ENCODE measurements at regions not wholly inside any gene's neighbourhood (a gene's known extent, or its start where the extent isn't known, plus 50 kb on each side); places are given as distances from the start of the nearest gene placed in this dataset.

DNA sequence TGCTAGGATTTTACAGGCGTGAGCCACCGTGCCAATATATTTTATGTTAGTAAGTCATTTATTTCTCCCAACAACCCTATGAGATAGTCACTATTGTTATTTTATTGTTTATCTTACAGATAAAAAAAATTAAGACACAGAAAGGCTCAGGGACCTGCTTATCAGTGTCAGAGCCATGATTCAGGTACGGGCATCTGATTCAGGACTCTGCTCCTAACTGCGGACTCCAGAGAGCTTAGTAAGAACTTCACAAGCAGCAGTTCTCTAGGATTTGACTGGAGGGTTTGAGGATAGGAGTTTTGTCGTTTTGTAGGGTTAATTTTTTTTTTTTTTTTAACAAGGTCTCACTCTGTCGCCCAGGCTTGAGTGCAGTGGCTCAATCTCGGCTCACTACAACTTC, 174.2 kb downstream of the BCL11A start:
- H4K20me1 ChIP-seq (ENCODE audit: insufficient read depth, low read length): no peaks in the 10 kb centered on the region
- H3K4me1 ChIP-seq (ENCODE audit: insufficient read depth, low read length, severe bottlenecking): no peaks in the 10 kb centered on the region
- no peaks in the 10 kb centered on the region for H3K27me3 ChIP-seq (ENCODE audit: insufficient read depth, low read length)
- no peaks in the 10 kb centered on the region for H3K9me3 ChIP-seq (ENCODE audit: low read length)
- H3K79me2 ChIP-seq (ENCODE audit: insufficient read depth, low read length): no peaks in the 10 kb centered on the region
- H3K4me2 ChIP-seq (ENCODE audit: low read length): no peak overlapping the region
- H3K27ac ChIP-seq (ENCODE audit: low read depth, low read length, poor library complexity, severe bottlenecking): no peak overlapping the region
- no peaks in the 10 kb centered on the region for H3K36me3 ChIP-seq (ENCODE audit: insufficient read depth, low read length)
- H3K4me3 ChIP-seq (ENCODE audit: low read depth, low read length, poor library complexity, severe bottlenecking): no peak overlapping the region
- H3F3A ChIP-seq (ENCODE audit: insufficient read depth, low read length): no peaks in the 10 kb centered on the region
- no peak overlapping the region for H2AFZ ChIP-seq (ENCODE audit: low read length)
- H3K9me2 ChIP-seq (ENCODE audit: low read depth, low read length): no peaks in the 10 kb centered on the region
- TF ChIP-seq, protein P1, sequence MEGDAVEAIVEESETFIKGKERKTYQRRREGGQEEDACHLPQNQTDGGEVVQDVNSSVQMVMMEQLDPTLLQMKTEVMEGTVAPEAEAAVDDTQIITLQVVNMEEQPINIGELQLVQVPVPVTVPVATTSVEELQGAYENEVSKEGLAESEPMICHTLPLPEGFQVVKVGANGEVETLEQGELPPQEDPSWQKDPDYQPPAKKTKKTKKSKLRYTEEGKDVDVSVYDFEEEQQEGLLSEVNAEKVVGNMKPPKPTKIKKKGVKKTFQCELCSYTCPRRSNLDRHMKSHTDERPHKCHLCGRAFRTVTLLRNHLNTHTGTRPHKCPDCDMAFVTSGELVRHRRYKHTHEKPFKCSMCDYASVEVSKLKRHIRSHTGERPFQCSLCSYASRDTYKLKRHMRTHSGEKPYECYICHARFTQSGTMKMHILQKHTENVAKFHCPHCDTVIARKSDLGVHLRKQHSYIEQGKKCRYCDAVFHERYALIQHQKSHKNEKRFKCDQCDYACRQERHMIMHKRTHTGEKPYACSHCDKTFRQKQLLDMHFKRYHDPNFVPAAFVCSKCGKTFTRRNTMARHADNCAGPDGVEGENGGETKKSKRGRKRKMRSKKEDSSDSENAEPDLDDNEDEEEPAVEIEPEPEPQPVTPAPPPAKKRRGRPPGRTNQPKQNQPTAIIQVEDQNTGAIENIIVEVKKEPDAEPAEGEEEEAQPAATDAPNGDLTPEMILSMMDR (IDR thresholded peaks at IDR 0.05; ENCODE audit: low read length): no peak
- TF ChIP-seq EZH2 (IDR thresholded peaks at IDR 0.05; ENCODE audit: borderline replicate concordance, low read length): no peak
- H3K9ac ChIP-seq (ENCODE audit: low read length): no peak overlapping the region

DNA sequence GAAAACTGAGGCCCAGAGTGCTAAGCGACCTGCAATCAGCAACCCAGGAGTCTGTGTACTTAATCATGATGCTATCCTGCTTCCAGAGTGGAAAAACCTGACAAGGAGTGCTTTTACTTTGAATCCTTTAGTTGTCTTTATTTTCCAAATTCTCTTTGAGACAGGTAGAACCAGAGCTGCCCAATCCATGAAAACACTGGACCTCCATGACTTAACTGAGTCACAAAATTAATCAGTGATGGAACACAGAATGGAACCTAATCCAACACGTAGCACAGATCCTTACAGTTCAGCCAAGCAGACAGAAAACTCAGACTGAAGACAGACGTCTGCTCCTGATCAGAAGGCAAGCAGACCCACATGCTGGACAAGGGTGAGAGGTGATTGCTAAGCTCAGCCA, 175.6 kb downstream of the BCL11A start:
- Histone ChIP-seq H2AFZ (ENCODE audit: low read length) (no peak overlapping the region), H4K20me1 (ENCODE audit: insufficient read depth, low read length) (no peaks in the 10 kb centered on the region), H3K27ac (ENCODE audit: low read depth, low read length, poor library complexity, severe bottlenecking) (no peak overlapping the region), H3K36me3 (ENCODE audit: insufficient read depth, low read length) (no peaks in the 10 kb centered on the region), H3K4me1 (ENCODE audit: insufficient read depth, low read length, severe bottlenecking) (no peaks in the 10 kb centered on the region), H3K79me2 (ENCODE audit: insufficient read depth, low read length) (no peaks in the 10 kb centered on the region), H3K27me3 (ENCODE audit: insufficient read depth, low read length) (no peaks in the 10 kb centered on the region), H3F3A (ENCODE audit: insufficient read depth, low read length) (no peaks in the 10 kb centered on the region), H3K9me2 (ENCODE audit: low read depth, low read length) (no peaks in the 10 kb centered on the region), H3K4me3 (ENCODE audit: low read depth, low read length, poor library complexity, severe bottlenecking) (no peak overlapping the region), H3K4me2 (ENCODE audit: low read length) (no peak overlapping the region), H3K9ac (ENCODE audit: low read length) (no peak overlapping the region), H3K9me3 (ENCODE audit: low read length) (no peaks in the 10 kb centered on the region)
- TF ChIP-seq, protein P1 (IDR thresholded peaks at IDR 0.05; ENCODE audit: low read length): no peak
- TF ChIP-seq EZH2 (IDR thresholded peaks at IDR 0.05; ENCODE audit: borderline replicate concordance, low read length): no peak

DNA sequence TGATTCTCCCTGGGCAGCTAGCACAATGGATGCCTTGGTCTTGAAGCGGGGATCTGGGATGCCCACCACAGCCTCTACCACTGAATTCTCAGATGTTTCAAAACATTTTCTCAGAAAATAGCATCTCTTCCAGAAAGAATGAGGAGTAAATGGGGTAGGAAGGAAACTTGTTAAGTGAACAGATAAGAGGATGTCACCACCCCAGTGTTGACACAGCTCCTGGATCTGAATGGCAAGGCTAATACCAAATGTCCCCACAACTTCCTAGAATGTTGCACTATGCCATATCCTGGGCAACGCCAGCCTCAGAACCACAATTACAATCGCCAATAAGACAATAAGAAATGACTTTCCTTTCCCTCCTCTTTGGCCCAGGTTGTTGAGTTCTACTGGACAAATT, 177.2 kb downstream of the BCL11A start:
- Histone ChIP-seq H3K9ac (ENCODE audit: low read length) (no peak overlapping the region), H3K4me1 (ENCODE audit: insufficient read depth, low read length, severe bottlenecking) (peaks cover 6% of the 10 kb centered on the region), H2AFZ (ENCODE audit: low read length) (no peak overlapping the region), H4K20me1 (ENCODE audit: insufficient read depth, low read length) (no peaks in the 10 kb centered on the region), H3K4me3 (ENCODE audit: low read depth, low read length, poor library complexity, severe bottlenecking) (no peak overlapping the region), H3K27me3 (ENCODE audit: insufficient read depth, low read length) (no peaks in the 10 kb centered on the region), H3K9me2 (ENCODE audit: low read depth, low read length) (no peaks in the 10 kb centered on the region), H3K27ac (ENCODE audit: low read depth, low read length, poor library complexity, severe bottlenecking) (no peak overlapping the region), H3K4me2 (ENCODE audit: low read length) (no peak overlapping the region), H3K36me3 (ENCODE audit: insufficient read depth, low read length) (no peaks in the 10 kb centered on the region), H3F3A (ENCODE audit: insufficient read depth, low read length) (no peaks in the 10 kb centered on the region), H3K9me3 (ENCODE audit: low read length) (no peaks in the 10 kb centered on the region), H3K79me2 (ENCODE audit: insufficient read depth, low read length) (no peaks in the 10 kb centered on the region)
- TF ChIP-seq, protein P1 (IDR thresholded peaks at IDR 0.05; ENCODE audit: low read length): no peak
- no peak for TF ChIP-seq EZH2 (IDR thresholded peaks at IDR 0.05; ENCODE audit: borderline replicate concordance, low read length)

All from OCI-LY1 (cell line).